ENCODE measurements at regions not wholly inside any gene's neighbourhood (a gene's known extent, or its start where the extent isn't known, plus 50 kb on each side); places are given as distances from the start of the nearest gene placed in this dataset.

GRCh38 chr2:155043097-155043496 lies 344.6 kb downstream of the KCNJ3 start:
- Histone ChIP-seq H3K4me2 (no peak overlapping the region), H3K79me2 (ENCODE audit: insufficient read depth) (no peaks in the 10 kb centered on the region), H3F3A (replicated peaks; ENCODE audit: insufficient read depth) (no peaks in the 10 kb centered on the region), H3K4me3 (ENCODE audit: low read depth in 2 of 2, low read length in 1 of 2) (no peak overlapping the region), H3K4me1 (ENCODE audit: control insufficient read depth in 1 of 2, insufficient read depth in 2 of 2, low read depth in 1 of 2, low read length in 1 of 2) (no peaks in the 10 kb centered on the region), H3K27ac (ENCODE audit: low read depth in 2 of 2, low read length in 1 of 2) (no peak overlapping the region), H3K9me2 (no peaks in the 10 kb centered on the region), H3K36me3 (replicated peaks in 1 of 2; ENCODE audit: control insufficient read depth in 1 of 2, insufficient read depth in 2 of 2, low read length in 1 of 2) (no peaks in the 10 kb centered on the region), H4K20me1 (ENCODE audit: insufficient read depth) (no peaks in the 10 kb centered on the region), H3K27me3 (ENCODE audit: insufficient read depth) (no peaks in the 10 kb centered on the region), H3K9me3 (no peaks in the 10 kb centered on the region), H3K9ac (no peak overlapping the region), H2AFZ (ENCODE audit: low read depth) (no peak overlapping the region)
- ChIA-PET POLR2A (no interaction called here), CTCF (no interaction called here)
- DNase-seq = no peak
- WGBS (ENCODE audit: low lambda C conversion rate) = 29% methylated on average over 4 of the region's 4 CpGs
- TF ChIP-seq RCOR1 (IDR thresholded peaks at IDR 0.05; ENCODE audit: low read length) (no peak), ELF1 (IDR thresholded peaks at IDR 0.05) (no peak), USF1 (IDR thresholded peaks at IDR 0.05; ENCODE audit: borderline replicate concordance, low read depth) (no peak), RFX5 (IDR thresholded peaks at IDR 0.05; ENCODE audit: low read length) (no peak), TEAD4 (IDR thresholded peaks at IDR 0.05; ENCODE audit: borderline replicate concordance, insufficient read depth) (no peak), GABPA (IDR thresholded peaks at IDR 0.05; ENCODE audit: low read depth) (no peak), CTCF (IDR thresholded peaks at IDR 0.05) (no peak), ZBTB33 (IDR thresholded peaks at IDR 0.05; ENCODE audit: borderline replicate concordance, low read depth) (no peak), MEF2A (IDR thresholded peaks at IDR 0.05; ENCODE audit: borderline replicate concordance, low read depth) (no peak), NRF1 (IDR thresholded peaks at IDR 0.05; ENCODE audit: low read depth, low read length) (no peak), EZH2phosphoT487 (IDR thresholded peaks at IDR 0.05; ENCODE audit: borderline replicate concordance, low read depth) (no peak), POLR2AphosphoS5 (IDR thresholded peaks at IDR 0.05; ENCODE audit: low read depth, low read length) (no peak), CHD2 (IDR thresholded peaks at IDR 0.05; ENCODE audit: low read length, partially characterized antibody) (no peak), SIN3A (IDR thresholded peaks at IDR 0.05; ENCODE audit: borderline replicate concordance, low read depth, low read length) (no peak), RAD21 (IDR thresholded peaks at IDR 0.05; ENCODE audit: low read length) (no peak), FOSL2 (IDR thresholded peaks at IDR 0.05; ENCODE audit: borderline replicate concordance, low read depth) (no peak)
